ENCODE measurements at regions not wholly inside any gene's neighbourhood (a gene's known extent, or its start where the extent isn't known, plus 50 kb on each side); places are given as distances from the start of the nearest gene placed in this dataset.

DNA sequence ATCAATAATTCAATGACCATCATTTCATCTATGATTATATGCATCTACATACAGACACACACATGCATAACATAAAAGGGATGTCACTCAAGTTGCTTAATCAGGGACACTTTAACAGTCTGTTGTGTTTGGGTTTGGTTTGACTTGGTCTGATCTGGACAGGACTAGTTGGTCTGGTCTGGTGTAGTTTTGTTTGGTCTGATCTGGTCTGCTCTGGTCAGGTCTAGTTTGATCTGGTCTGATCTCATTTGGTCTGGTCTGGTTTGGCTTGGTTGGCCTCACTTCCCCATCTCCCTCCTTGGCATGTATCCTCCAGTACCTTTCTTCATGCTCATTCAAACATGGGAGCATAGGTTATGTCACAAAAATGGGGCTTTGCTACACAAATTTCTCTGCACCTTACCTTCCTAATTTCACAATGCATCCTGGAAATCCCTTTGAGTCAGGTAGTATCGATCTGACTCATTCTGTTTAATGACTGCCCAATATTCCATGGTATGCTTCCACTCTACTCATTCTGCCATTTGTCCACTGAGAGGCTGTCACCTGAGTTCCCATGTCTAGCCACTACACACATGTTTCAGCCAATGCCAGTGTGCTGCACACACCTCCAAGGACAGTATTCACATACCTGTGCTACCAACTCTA, 73.0 kb upstream of the TPM1 start:
- Histone ChIP-seq H3K36me3 (no peaks in the 10 kb centered on the region), H3K9me3 (no peaks in the 10 kb centered on the region), H3K4me1 (no peaks in the 10 kb centered on the region), H3K4me3 (no peak overlapping the region), H3K27me3 (no peaks in the 10 kb centered on the region), H3K27ac (no peak overlapping the region)
- TF ChIP-seq POLR2A (IDR thresholded peaks at IDR 0.05) (no peak), POLR2AphosphoS5 (IDR thresholded peaks at IDR 0.05) (no peak), EP300 (IDR thresholded peaks at IDR 0.05) (no peak)
- TF ChIP-seq, protein P1, sequence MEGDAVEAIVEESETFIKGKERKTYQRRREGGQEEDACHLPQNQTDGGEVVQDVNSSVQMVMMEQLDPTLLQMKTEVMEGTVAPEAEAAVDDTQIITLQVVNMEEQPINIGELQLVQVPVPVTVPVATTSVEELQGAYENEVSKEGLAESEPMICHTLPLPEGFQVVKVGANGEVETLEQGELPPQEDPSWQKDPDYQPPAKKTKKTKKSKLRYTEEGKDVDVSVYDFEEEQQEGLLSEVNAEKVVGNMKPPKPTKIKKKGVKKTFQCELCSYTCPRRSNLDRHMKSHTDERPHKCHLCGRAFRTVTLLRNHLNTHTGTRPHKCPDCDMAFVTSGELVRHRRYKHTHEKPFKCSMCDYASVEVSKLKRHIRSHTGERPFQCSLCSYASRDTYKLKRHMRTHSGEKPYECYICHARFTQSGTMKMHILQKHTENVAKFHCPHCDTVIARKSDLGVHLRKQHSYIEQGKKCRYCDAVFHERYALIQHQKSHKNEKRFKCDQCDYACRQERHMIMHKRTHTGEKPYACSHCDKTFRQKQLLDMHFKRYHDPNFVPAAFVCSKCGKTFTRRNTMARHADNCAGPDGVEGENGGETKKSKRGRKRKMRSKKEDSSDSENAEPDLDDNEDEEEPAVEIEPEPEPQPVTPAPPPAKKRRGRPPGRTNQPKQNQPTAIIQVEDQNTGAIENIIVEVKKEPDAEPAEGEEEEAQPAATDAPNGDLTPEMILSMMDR (IDR thresholded peaks at IDR 0.05), result no peak
- intact Hi-C loops (cut with DNase I; ENCODE audit: low total_unique reads), result no loop called here
- DNase-seq, result no peak
- WGBS, 5 donors, result 81 to 97% (median 94%) methylated on average over 1 of the region's 1 CpG

DNA sequence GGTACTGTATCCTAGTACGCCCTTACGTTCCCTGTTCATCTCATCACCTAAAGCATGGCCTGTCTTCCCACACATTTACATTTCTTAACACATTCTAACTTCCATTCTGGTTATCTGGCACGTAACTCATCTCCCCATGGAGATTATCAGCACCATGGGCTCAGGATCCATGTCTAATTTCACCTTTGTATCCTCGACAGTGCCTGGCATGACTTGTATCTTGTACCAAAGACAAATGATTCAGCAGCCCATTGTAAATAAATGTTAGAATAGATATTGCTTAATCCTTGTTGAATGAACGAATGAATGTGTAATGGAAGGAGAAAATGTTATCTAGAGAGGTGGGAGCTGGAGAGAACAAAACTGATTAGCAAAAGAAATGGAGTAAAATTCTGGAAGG, 69.7 kb upstream of the TPM1 start:
- Histone ChIP-seq H3K27me3 (no peaks in the 10 kb centered on the region), H3K36me3 (no peaks in the 10 kb centered on the region), H3K27ac (no peak overlapping the region), H3K9me3 (no peaks in the 10 kb centered on the region), H3K4me1 (no peaks in the 10 kb centered on the region), H3K4me3 (no peak overlapping the region)
- DNase-seq, result no peak
- intact Hi-C loops (cut with DNase I; ENCODE audit: low total_unique reads), result no loop called here
- TF ChIP-seq POLR2AphosphoS5 (IDR thresholded peaks at IDR 0.05) (peak in 1 of 3 donors; percentile 25), POLR2A (IDR thresholded peaks at IDR 0.05) (no peak), EP300 (IDR thresholded peaks at IDR 0.05) (no peak)
- TF ChIP-seq, protein P1 (IDR thresholded peaks at IDR 0.05), result no peak
- 53 to 65% (median 60%) methylated on average over 5 of the region's 5 CpGs for WGBS, 5 donors

DNA sequence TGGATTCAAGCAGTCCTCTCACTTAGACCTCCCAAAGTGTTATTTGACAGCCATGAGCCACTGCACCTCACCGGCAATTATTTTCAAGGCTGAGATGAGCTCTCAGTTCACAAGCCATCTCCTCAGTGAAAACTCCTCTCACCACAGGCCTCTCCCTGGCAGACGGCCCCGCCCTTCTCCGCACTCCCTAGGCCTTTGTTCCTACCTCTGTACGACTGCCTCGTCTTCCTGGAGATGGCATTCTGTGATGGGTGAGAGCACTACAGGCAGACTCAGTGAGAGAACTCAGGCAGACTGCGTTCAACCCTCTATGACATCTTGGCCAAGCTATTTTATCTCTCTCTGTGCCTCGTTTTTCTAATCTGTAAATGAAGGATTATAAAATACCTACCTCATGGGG, 67.0 kb upstream of the TPM1 start:
- Histone ChIP-seq H3K27me3 (no peaks in the 10 kb centered on the region), H3K36me3 (no peaks in the 10 kb centered on the region), H3K4me1 (no peaks in the 10 kb centered on the region), H3K27ac (no peak overlapping the region), H3K9me3 (no peaks in the 10 kb centered on the region), H3K4me3 (no peak overlapping the region)
- WGBS, 5 donors, result 49 to 69% (median 64%) methylated on average over 8 of the region's 8 CpGs
- intact Hi-C loops (cut with DNase I; ENCODE audit: low total_unique reads), result no loop called here
- no peak for TF ChIP-seq POLR2AphosphoS5 (IDR thresholded peaks at IDR 0.05)
- no peak for TF ChIP-seq POLR2A (IDR thresholded peaks at IDR 0.05)
- TF ChIP-seq, protein P1 (IDR thresholded peaks at IDR 0.05), result no peak
- TF ChIP-seq EP300 (IDR thresholded peaks at IDR 0.05), result no peak
- DNase-seq, result no peak

DNA sequence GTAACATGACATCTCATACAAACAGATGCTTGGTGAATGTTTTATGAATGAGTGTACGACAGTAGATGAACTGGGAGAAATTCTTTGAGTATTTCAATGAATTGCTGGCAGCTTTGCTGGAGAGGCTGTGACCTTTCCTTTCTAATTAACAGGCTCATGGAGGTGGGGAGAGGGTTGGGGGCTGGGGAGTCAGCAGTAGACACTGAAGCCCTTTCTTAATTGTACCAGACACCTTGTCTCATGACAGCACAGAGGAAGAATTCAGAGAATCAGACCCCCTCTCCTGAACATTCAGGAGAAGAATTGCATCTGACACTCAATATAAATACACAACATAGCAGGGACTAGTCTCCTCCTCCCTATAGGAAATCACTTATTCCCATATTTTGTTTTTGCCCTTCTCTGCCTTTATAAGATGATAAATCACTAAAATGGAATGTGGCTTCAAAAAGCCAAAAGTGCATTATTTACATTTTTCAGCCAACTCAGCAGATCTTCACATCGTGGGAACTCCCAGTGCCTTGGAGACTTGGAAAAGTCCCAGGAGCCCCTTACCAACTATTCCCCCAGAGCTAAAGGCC, 66.2 kb upstream of the TPM1 start:
- H3K27ac ChIP-seq, result no peak overlapping the region
- H3K4me1 ChIP-seq, result no peaks in the 10 kb centered on the region
- H3K4me3 ChIP-seq, result no peak overlapping the region
- DNase-seq, result no peak
- 51 to 64% (median 60%) methylated on average over 2 of the region's 2 CpGs for WGBS, 5 donors
- TF ChIP-seq POLR2A (IDR thresholded peaks at IDR 0.05), result no peak
- TF ChIP-seq, protein P1 (IDR thresholded peaks at IDR 0.05), result no peak
- TF ChIP-seq POLR2AphosphoS5 (IDR thresholded peaks at IDR 0.05), result no peak
- no peak for TF ChIP-seq EP300 (IDR thresholded peaks at IDR 0.05)
- intact Hi-C loops (cut with DNase I; ENCODE audit: low total_unique reads), result no loop called here
- no peaks in the 10 kb centered on the region for H3K27me3 ChIP-seq
- no peaks in the 10 kb centered on the region for H3K36me3 ChIP-seq
- no peaks in the 10 kb centered on the region for H3K9me3 ChIP-seq
